Thoracic aorta (tissue), 2 donors: ENCODE measurements at regions not wholly inside any gene's neighbourhood (a gene's known extent, or its start where the extent isn't known, plus 50 kb on each side); places are given as distances from the start of the nearest gene placed in this dataset.

ENCODE experiments used
- ATAC-seq: fragments of 150-250 bp; one replicate; pipeline ENCODE4 v1.8.0; 2017; ENCODE audit warnings: low read depth; ENCODE audit not compliant: insufficient number of reproducible peaks, low FRiP score
- DNase-seq: peaks from one replicate; pipeline ENCODE4 v3.0.0-alpha.2; 2020; ENCODE audit warnings: low spot score
- H3K27ac ChIP-seq, 2 donors: fragments of 200-600 bp; sonication (generic); 1 replicate in 1 of 2; 2 replicates in 1 of 2; pipeline ENCODE4 v1.5.1; 2016; ENCODE audit warnings: mild to moderate bottlenecking in 2 of 2, moderate library complexity in 2 of 2
- H3K27me3 ChIP-seq: fragments of 200-600 bp; sonication (generic); replicated peaks from 2 replicates; pipeline ENCODE4 v1.6.0; 2016; ENCODE audit warnings: mild to moderate bottlenecking; ENCODE audit not compliant: insufficient read depth
- H3K36me3 ChIP-seq: fragments of 200-600 bp; sonication (generic); one replicate; pipeline ENCODE4 v1.5.1; 2016
- H3K4me1 ChIP-seq, 2 donors: fragments of 200-600 bp; sonication (generic); 1 replicate in 1 of 2; 2 replicates in 1 of 2; pipeline versions ENCODE4 v1.5.1 to v1.6.0; 2016; ENCODE audit warnings: low read depth in 2 of 2, mild to moderate bottlenecking in 1 of 2; ENCODE audit not compliant: control insufficient read depth in 1 of 2
- H3K4me3 ChIP-seq: fragments of 200-600 bp; sonication (generic); 2 replicates; pipeline ENCODE4 v1.5.1; 2016; ENCODE audit warnings: mild to moderate bottlenecking
- H3K9me3 ChIP-seq: fragments of 200-600 bp; sonication (generic); 2 replicates; pipeline ENCODE4 v1.5.1; 2016
- CTCF ChIP-seq: fragments of 200-600 bp; sonication (generic); IDR thresholded peaks from one replicate; pipeline ENCODE4 v1.5.1; 2019; ENCODE audit warnings: antibody characterized with exemption

- no peaks in the 10 kb centered on the region for H3K4me1 ChIP-seq
- no peak for DNase-seq
- no peak overlapping the region for H3K27ac ChIP-seq
- no peak for TF ChIP-seq CTCF
- no peak overlapping the region for H3K4me3 ChIP-seq
- ATAC-seq = no peak
- no peaks in the 10 kb centered on the region for H3K36me3 ChIP-seq
- H3K9me3 ChIP-seq = no peaks in the 10 kb centered on the region
- no peaks in the 10 kb centered on the region for H3K27me3 ChIP-seq
Measured at GRCh38 chr21:43311301-43311817, 115.6 kb downstream of the SIK1 start.

GRCh38 chr21:43308815-43309283 lies 118.1 kb downstream of the SIK1 start:
- no peak for DNase-seq
- no peak for TF ChIP-seq CTCF
- no peaks in the 10 kb centered on the region for H3K36me3 ChIP-seq
- H3K4me1 ChIP-seq = no peaks in the 10 kb centered on the region
- H3K27ac ChIP-seq = no peak overlapping the region
- ATAC-seq = no peak
- no peaks in the 10 kb centered on the region for H3K9me3 ChIP-seq
- no peak overlapping the region for H3K4me3 ChIP-seq
- no peaks in the 10 kb centered on the region for H3K27me3 ChIP-seq

- Histone ChIP-seq H3K4me1 (no peaks in the 10 kb centered on the region), H3K4me3 (no peak overlapping the region), H3K27ac (no peak overlapping the region), H3K27me3 (no peaks in the 10 kb centered on the region), H3K9me3 (no peaks in the 10 kb centered on the region), H3K36me3 (no peaks in the 10 kb centered on the region)
- no peak for DNase-seq
- TF ChIP-seq CTCF = no peak
- no peak for ATAC-seq
Measured at GRCh38 chr21:43308101-43308814, 118.7 kb downstream of the SIK1 start.

GRCh38 chr21:43307677-43308070 lies 119.3 kb downstream of the SIK1 start:
- no peak for TF ChIP-seq CTCF
- no peak for ATAC-seq
- Histone ChIP-seq H3K4me1 (no peaks in the 10 kb centered on the region), H3K4me3 (no peak overlapping the region), H3K27ac (no peak overlapping the region), H3K9me3 (no peaks in the 10 kb centered on the region), H3K36me3 (no peaks in the 10 kb centered on the region), H3K27me3 (no peaks in the 10 kb centered on the region)
- DNase-seq = no peak

GRCh38 chr21:43306911-43307676 lies 119.8 kb downstream of the SIK1 start:
- no peak for DNase-seq
- Histone ChIP-seq H3K27me3 (no peaks in the 10 kb centered on the region), H3K4me3 (no peak overlapping the region), H3K27ac (no peak overlapping the region), H3K9me3 (no peaks in the 10 kb centered on the region), H3K4me1 (no peaks in the 10 kb centered on the region), H3K36me3 (no peaks in the 10 kb centered on the region)
- TF ChIP-seq CTCF = no peak
- no peak for ATAC-seq
